Esophagus squamous epithelium (tissue), 5 donors: ENCODE measurements at regions not wholly inside any gene's neighbourhood (a gene's known extent, or its start where the extent isn't known, plus 50 kb on each side); places are given as distances from the start of the nearest gene placed in this dataset.

Source experiments
- DNase-seq: peaks from one replicate; lab custom pipeline; 2025; lab: John Stamatoyannopoulos, UW
- H3K27ac ChIP-seq, 4 donors: fragments of 200-600 bp; sonication (generic); one replicate each; pipeline ENCODE4 v1.5.1; 2016 to 2019; ENCODE audit warnings: mild to moderate bottlenecking in 1 of 4
- H3K27me3 ChIP-seq, 4 donors: fragments of 200-600 bp; sonication (generic); 1 replicate in 3 of 4; 2 replicates in 1 of 4; pipeline versions ENCODE4 v1.5.1 to v1.6.0; 2017 to 2021; ENCODE audit warnings: antibody characterized with exemption in 1 of 4
- H3K36me3 ChIP-seq, 3 donors: fragments of 200-600 bp; sonication (generic); one replicate each; pipeline ENCODE4 v1.5.1; 2016 to 2019
- H3K4me1 ChIP-seq, 3 donors: fragments of 200-600 bp; sonication (generic); one replicate each; pipeline ENCODE4 v1.5.1; 2017 to 2019
- H3K4me3 ChIP-seq, 4 donors: fragments of 200-600 bp; sonication (generic); 1 replicate in 3 of 4; 2 replicates in 1 of 4; pipeline ENCODE4 v1.5.1; 2016 to 2019; ENCODE audit warnings: mild to moderate bottlenecking in 2 of 4, moderate library complexity in 1 of 4
- H3K9me3 ChIP-seq, 3 donors: fragments of 200-600 bp; sonication (generic); one replicate each; pipeline ENCODE4 v1.5.1; 2016 to 2019
- CTCF ChIP-seq, 6 experiments: fragments of 450-650 bp in 4 of 6; fragments of 200-600 bp in 2 of 6; sonication (generic) in 2 of 6; IDR thresholded peaks; one replicate each; pipeline ENCODE4 v1.5.1; 2016 to 2019; ENCODE audit warnings: antibody characterized with exemption in 6 of 6, mild to moderate bottlenecking in 4 of 6, moderate library complexity in 4 of 6
- POLR2A ChIP-seq, 4 donors: fragments of 450-650 bp; IDR thresholded peaks; one replicate each; pipeline ENCODE4 v1.6.1; 2017; ENCODE audit warnings: antibody characterized with exemption in 4 of 4, mild to moderate bottlenecking in 4 of 4, moderate library complexity in 3 of 4
- WGBS, 2 donors: methylation state at CpG; one replicate each; pipeline ENCODE4 v1.1.5; 2018; 5-methylcytosine and 5-hydroxymethylcytosine counted together
- intact Hi-C: fragments of 100-400 bp; cut with DNase I; formaldehyde crosslinking; loops from one replicate; pipeline ENCODE4 v1.15.0; 2022
- donor health status: DM: yes; HTN: yes; CAD: no.

GRCh38 chr10:88062798-88063472 lies 199.5 kb downstream of the PTEN start:
- no peaks in the 10 kb centered on the region for H3K36me3 ChIP-seq
- intact Hi-C loops, result no loop called here
- no peak for TF ChIP-seq CTCF (IDR thresholded peaks at IDR 0.05)
- no peak for TF ChIP-seq POLR2A (IDR thresholded peaks at IDR 0.05)
- WGBS, 2 donors, result 48 to 51% methylated on average over 4 of the region's 4 CpGs
- H3K27me3 ChIP-seq, result no peaks in the 10 kb centered on the region
- H3K4me1 ChIP-seq, result peaks cover 9 to 28% (median 16%) of the 10 kb centered on the region in 3 donors
- H3K27ac ChIP-seq, result peak overlapping the region; percentile 7 to 64 (median 44)
- no peak overlapping the region for H3K4me3 ChIP-seq
- no peak for DNase-seq
- no peaks in the 10 kb centered on the region for H3K9me3 ChIP-seq

GRCh38 chr10:88063861-88064557 lies 200.6 kb downstream of the PTEN start:
- no peaks in the 10 kb centered on the region for H3K9me3 ChIP-seq
- no peak for DNase-seq
- no peaks in the 10 kb centered on the region for H3K27me3 ChIP-seq
- no peaks in the 10 kb centered on the region for H3K36me3 ChIP-seq
- H3K27ac ChIP-seq, result peak overlapping the region; percentile 7 to 77 (median 46)
- intact Hi-C loops, result no loop called here
- H3K4me1 ChIP-seq, result peaks cover 9 to 28% (median 16%) of the 10 kb centered on the region in 3 donors
- WGBS, 2 donors, result 37 to 46% methylated on average over 4 of the region's 4 CpGs
- TF ChIP-seq POLR2A (IDR thresholded peaks at IDR 0.05), result no peak
- TF ChIP-seq CTCF (IDR thresholded peaks at IDR 0.05), result no peak
- H3K4me3 ChIP-seq, result no peak overlapping the region

- DNase-seq, result no peak
- TF ChIP-seq POLR2A (IDR thresholded peaks at IDR 0.05) (no peak), CTCF (IDR thresholded peaks at IDR 0.05) (no peak)
- Histone ChIP-seq H3K9me3 (no peaks in the 10 kb centered on the region), H3K4me3 (no peak overlapping the region), H3K27me3 (no peaks in the 10 kb centered on the region), H3K4me1 (peaks cover 9 to 28% (median 16%) of the 10 kb centered on the region in 3 donors), H3K27ac (peak overlapping the region in 3 of 4 donors; percentile 0 to 77 (median 64)), H3K36me3 (no peaks in the 10 kb centered on the region)
- WGBS, 2 donors, result 70 to 75% methylated on average over 5 of the region's 5 CpGs
- intact Hi-C loops, result no loop called here
Measured at GRCh38 chr10:88064608-88065382, 201.4 kb downstream of the PTEN start.

- Histone ChIP-seq H3K27me3 (no peaks in the 10 kb centered on the region), H3K4me1 (peaks cover 9 to 28% (median 16%) of the 10 kb centered on the region in 3 donors), H3K4me3 (no peak overlapping the region), H3K9me3 (no peaks in the 10 kb centered on the region), H3K36me3 (no peaks in the 10 kb centered on the region), H3K27ac (peak overlapping the region in 3 of 4 donors; percentile 0 to 77 (median 51))
- no peak for DNase-seq
- WGBS, 2 donors, result 73 to 81% methylated on average over 5 of the region's 5 CpGs
- TF ChIP-seq CTCF (IDR thresholded peaks at IDR 0.05) (no peak), POLR2A (IDR thresholded peaks at IDR 0.05) (no peak)
- intact Hi-C loops, result no loop called here
Measured at GRCh38 chr10:88065383-88066049, 202.1 kb downstream of the PTEN start.
